ENCODE measurements at regions not wholly inside any gene's neighbourhood (a gene's known extent, or its start where the extent isn't known, plus 50 kb on each side); places are given as distances from the start of the nearest gene placed in this dataset.

DNA sequence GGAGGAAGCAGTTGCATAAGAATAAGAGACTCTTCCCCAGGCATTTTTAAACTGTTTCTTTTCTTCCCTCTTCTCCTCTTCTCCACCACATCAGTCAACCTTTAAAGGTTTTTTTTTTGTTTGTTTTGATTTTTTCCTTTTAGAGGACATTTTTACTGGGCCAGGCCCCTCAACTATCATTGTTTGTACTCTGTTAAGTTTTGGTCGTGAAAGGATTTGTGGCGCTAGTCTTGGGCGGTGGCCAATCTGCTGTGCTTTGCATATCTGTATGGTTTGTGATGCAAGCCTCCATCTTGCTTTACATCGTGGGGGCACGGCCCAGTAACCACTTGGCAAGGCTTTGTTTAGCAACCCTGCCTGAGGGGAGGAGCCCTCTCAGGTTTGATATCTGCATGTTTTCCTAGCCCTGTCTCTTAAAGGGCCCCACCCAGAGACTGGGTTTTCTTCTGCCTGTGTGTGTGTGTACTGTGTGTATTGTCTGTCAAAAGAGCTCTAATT, 101.9 kb upstream of the SLITRK2 start:
- CTCF ChIA-PET: no interaction called here
- no peak overlapping the region for H3K4me3 ChIP-seq (ENCODE audit: control extremely low read depth in 1 of 5, extremely low read depth in 1 of 5, insufficient read depth in 1 of 5, low read depth in 2 of 5, low read length in 4 of 5)
- no peaks in the 10 kb centered on the region for H3K79me2 ChIP-seq (ENCODE audit: control insufficient read depth, insufficient read depth, low read length)
- intact Hi-C loops (cut with micrococcal nuclease): no loop called here
- H3K27ac Mint-ChIP-seq: no peak overlapping the region
- no peak for ATAC-seq (ENCODE audit: low read depth)
- no peak overlapping the region for H2AFZ ChIP-seq (ENCODE audit: insufficient read depth, low read depth, low read length, poor library complexity, severe bottlenecking)
- no peaks in the 10 kb centered on the region for H3K27me3 ChIP-seq (replicated peaks in 1 of 4; ENCODE audit: control extremely low read depth in 1 of 4, control insufficient read depth in 3 of 4, insufficient read depth in 4 of 4, low read length in 3 of 4)
- no peak for TF ChIP-seq EZH2 (IDR thresholded peaks at IDR 0.05; ENCODE audit: borderline replicate concordance, insufficient read depth, low read depth, low read length, poor library complexity, severe bottlenecking)
- TF ChIP-seq, protein P1, sequence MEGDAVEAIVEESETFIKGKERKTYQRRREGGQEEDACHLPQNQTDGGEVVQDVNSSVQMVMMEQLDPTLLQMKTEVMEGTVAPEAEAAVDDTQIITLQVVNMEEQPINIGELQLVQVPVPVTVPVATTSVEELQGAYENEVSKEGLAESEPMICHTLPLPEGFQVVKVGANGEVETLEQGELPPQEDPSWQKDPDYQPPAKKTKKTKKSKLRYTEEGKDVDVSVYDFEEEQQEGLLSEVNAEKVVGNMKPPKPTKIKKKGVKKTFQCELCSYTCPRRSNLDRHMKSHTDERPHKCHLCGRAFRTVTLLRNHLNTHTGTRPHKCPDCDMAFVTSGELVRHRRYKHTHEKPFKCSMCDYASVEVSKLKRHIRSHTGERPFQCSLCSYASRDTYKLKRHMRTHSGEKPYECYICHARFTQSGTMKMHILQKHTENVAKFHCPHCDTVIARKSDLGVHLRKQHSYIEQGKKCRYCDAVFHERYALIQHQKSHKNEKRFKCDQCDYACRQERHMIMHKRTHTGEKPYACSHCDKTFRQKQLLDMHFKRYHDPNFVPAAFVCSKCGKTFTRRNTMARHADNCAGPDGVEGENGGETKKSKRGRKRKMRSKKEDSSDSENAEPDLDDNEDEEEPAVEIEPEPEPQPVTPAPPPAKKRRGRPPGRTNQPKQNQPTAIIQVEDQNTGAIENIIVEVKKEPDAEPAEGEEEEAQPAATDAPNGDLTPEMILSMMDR (IDR thresholded peaks at IDR 0.05): no peak
- DNase-seq: no peak
- H3K9me3 ChIP-seq (ENCODE audit: control extremely low read depth in 1 of 3, control insufficient read depth in 2 of 3, insufficient read depth in 1 of 3, low read length in 2 of 3): no peaks in the 10 kb centered on the region
- H3K4me1 ChIP-seq (ENCODE audit: control insufficient read depth in 2 of 2, insufficient read depth in 2 of 2, low read length in 2 of 2): no peaks in the 10 kb centered on the region
- no peak overlapping the region for H3K27ac ChIP-seq (ENCODE audit: low read length in 2 of 2)
- POLR2A ChIA-PET: no interaction called here
- no peaks in the 10 kb centered on the region for H3K36me3 ChIP-seq (replicated peaks in 1 of 2; ENCODE audit: control extremely low read depth in 1 of 2, control insufficient read depth in 1 of 2, extremely low read depth in 1 of 2, insufficient read depth in 2 of 2, low read length in 1 of 2)
- H4K20me1 ChIP-seq (ENCODE audit: control insufficient read depth, insufficient read depth, low read length, poor library complexity, severe bottlenecking): no peaks in the 10 kb centered on the region
- no CpG with 5 or more reads among the region's 5 CpGs for WGBS (ENCODE audit: insufficient coverage)
- no peaks in the 10 kb centered on the region for H3K9me3 Mint-ChIP-seq (ENCODE audit: insufficient read depth)
- H3K27me3 Mint-ChIP-seq: no peaks in the 10 kb centered on the region
- no peak overlapping the region for H3K4me3 Mint-ChIP-seq
- no peak overlapping the region for H3K4me2 ChIP-seq (replicated peaks; ENCODE audit: low read depth, low read length, poor library complexity, severe bottlenecking)
- H3K9ac ChIP-seq (ENCODE audit: low read length): no peak overlapping the region
- no peaks in the 10 kb centered on the region for H3K4me1 Mint-ChIP-seq

DNA sequence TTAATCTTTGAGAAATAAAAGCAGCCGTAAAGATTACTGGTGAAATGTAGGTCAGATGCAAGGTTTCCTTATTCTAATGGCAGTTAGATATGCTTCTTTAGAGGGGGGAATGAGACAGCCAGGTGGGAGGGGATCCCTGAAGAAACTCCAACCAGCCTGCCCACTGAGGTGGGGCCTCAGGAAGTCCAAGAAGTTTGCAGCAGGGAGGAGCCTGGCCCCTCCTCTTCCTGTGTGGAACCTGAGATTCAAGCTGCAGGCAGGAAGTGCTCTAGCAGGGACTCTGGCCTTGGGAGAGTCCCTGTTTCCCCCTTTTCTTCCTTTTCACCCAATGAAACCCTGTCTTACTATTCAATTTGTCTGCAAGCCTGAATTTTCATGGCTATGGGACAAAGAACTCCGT, 101.4 kb upstream of the SLITRK2 start:
- H3K4me2 ChIP-seq (replicated peaks; ENCODE audit: low read depth, low read length, poor library complexity, severe bottlenecking): no peak overlapping the region
- Mint-ChIP-seq H3K4me3 (no peak overlapping the region), H3K4me1 (no peaks in the 10 kb centered on the region), H3K27me3 (no peaks in the 10 kb centered on the region), H3K27ac (no peak overlapping the region), H3K9me3 (ENCODE audit: insufficient read depth) (no peaks in the 10 kb centered on the region)
- no peak overlapping the region for H2AFZ ChIP-seq (ENCODE audit: insufficient read depth, low read depth, low read length, poor library complexity, severe bottlenecking)
- no peaks in the 10 kb centered on the region for H3K9me3 ChIP-seq (ENCODE audit: control extremely low read depth in 1 of 3, control insufficient read depth in 2 of 3, insufficient read depth in 1 of 3, low read length in 2 of 3)
- ChIA-PET POLR2A (no interaction called here), CTCF (no interaction called here)
- H3K4me3 ChIP-seq (ENCODE audit: control extremely low read depth in 1 of 5, extremely low read depth in 1 of 5, insufficient read depth in 1 of 5, low read depth in 2 of 5, low read length in 4 of 5): no peak overlapping the region
- H3K27me3 ChIP-seq (replicated peaks in 1 of 4; ENCODE audit: control extremely low read depth in 1 of 4, control insufficient read depth in 3 of 4, insufficient read depth in 4 of 4, low read length in 3 of 4): no peaks in the 10 kb centered on the region
- no peak overlapping the region for H3K9ac ChIP-seq (ENCODE audit: low read length)
- H3K36me3 ChIP-seq (replicated peaks in 1 of 2; ENCODE audit: control extremely low read depth in 1 of 2, control insufficient read depth in 1 of 2, extremely low read depth in 1 of 2, insufficient read depth in 2 of 2, low read length in 1 of 2): no peaks in the 10 kb centered on the region
- intact Hi-C loops (cut with micrococcal nuclease): no loop called here
- H3K27ac ChIP-seq (ENCODE audit: low read length in 2 of 2): no peak overlapping the region
- ATAC-seq (ENCODE audit: low read depth): no peak
- TF ChIP-seq, protein P1 (IDR thresholded peaks at IDR 0.05): no peak
- TF ChIP-seq EZH2 (IDR thresholded peaks at IDR 0.05; ENCODE audit: borderline replicate concordance, insufficient read depth, low read depth, low read length, poor library complexity, severe bottlenecking): no peak
- WGBS (ENCODE audit: insufficient coverage): 100% methylated on average over 1 of the region's 2 CpGs
- H3K79me2 ChIP-seq (ENCODE audit: control insufficient read depth, insufficient read depth, low read length): no peaks in the 10 kb centered on the region
- no peaks in the 10 kb centered on the region for H4K20me1 ChIP-seq (ENCODE audit: control insufficient read depth, insufficient read depth, low read length, poor library complexity, severe bottlenecking)
- H3K4me1 ChIP-seq (ENCODE audit: control insufficient read depth in 2 of 2, insufficient read depth in 2 of 2, low read length in 2 of 2): no peaks in the 10 kb centered on the region
- no peak for DNase-seq

Data from B cell (primary cell).